HEK293T (cell line): ENCODE measurements at regions not wholly inside any gene's neighbourhood (a gene's known extent, or its start where the extent isn't known, plus 50 kb on each side); places are given as distances from the start of the nearest gene placed in this dataset.
"Not testable (repeated sequence)": the region's sequence is repeated elsewhere in the genome, so short reads cannot be mapped to it uniquely, and the experiment has no call there.

Source experiments
- CTCF ChIA-PET: fragments of 350-600 bp; formaldehyde crosslinking; extraction: SDS; loops from one replicate; lab custom pipeline; 2021; ENCODE audit warnings: antibody characterized with exemption, inconsistent platforms; lab: Yijun Ruan, JAX
- POLR2A ChIA-PET: fragments of 350-600 bp; formaldehyde crosslinking; extraction: SDS; loops from one replicate; lab custom pipeline; 2020; ENCODE audit warnings: antibody characterized with exemption, inconsistent platforms; lab: Yijun Ruan, JAX
- DNase-seq: peaks from one replicate; pipeline ENCODE4 v3.0.0; 2012; ENCODE audit warnings: mixed read lengths; ENCODE audit errors: extremely low spot score
- ARNT ChIP-seq: fragments of 450-650 bp; IDR thresholded peaks from 2 replicates; pipeline ENCODE4 v1.6.1; 2017; ENCODE audit warnings: mild to moderate bottlenecking
- BHLHE40 ChIP-seq: fragments of 450-650 bp; IDR thresholded peaks from 2 replicates; pipeline ENCODE4 v1.6.1; 2016; ENCODE audit warnings: mild to moderate bottlenecking, moderate library complexity, borderline replicate concordance
- CTBP1 ChIP-seq: fragments of 450-650 bp; IDR thresholded peaks from 2 replicates; pipeline ENCODE4 v1.6.1; 2016; ENCODE audit warnings: borderline replicate concordance
- ELF4 ChIP-seq: fragments of 450-650 bp; IDR thresholded peaks from 2 replicates; pipeline ENCODE4 v1.6.1; 2017; ENCODE audit warnings: antibody characterized with exemption
- FOXA1 ChIP-seq: fragments of 450-650 bp; IDR thresholded peaks from 2 replicates; pipeline ENCODE4 v1.6.1; 2016; ENCODE audit warnings: mild to moderate bottlenecking
- FOXK2 ChIP-seq: fragments of 450-650 bp; IDR thresholded peaks from 2 replicates; pipeline ENCODE4 v1.6.1; 2016; ENCODE audit warnings: mild to moderate bottlenecking
- FOXM1 ChIP-seq: fragments of 450-650 bp; IDR thresholded peaks from 2 replicates; pipeline ENCODE4 v1.6.1; 2017; ENCODE audit warnings: mild to moderate bottlenecking, borderline replicate concordance
- HDGF ChIP-seq: fragments of 450-650 bp; IDR thresholded peaks from 2 replicates; pipeline ENCODE4 v1.6.1; 2017; ENCODE audit warnings: antibody characterized with exemption, borderline replicate concordance
- L3MBTL2 ChIP-seq: fragments of 450-650 bp; conservative IDR thresholded peaks from 2 replicates; pipeline ENCODE4 v1.6.1; 2016; ENCODE audit warnings: mild to moderate bottlenecking
- LEF1 ChIP-seq: fragments of 450-650 bp; IDR thresholded peaks from 2 replicates; pipeline ENCODE4 v1.6.1; 2017; ENCODE audit warnings: mild to moderate bottlenecking, borderline replicate concordance
- NFRKB ChIP-seq: fragments of 450-650 bp; IDR thresholded peaks from 2 replicates; pipeline ENCODE4 v1.6.1; 2016; ENCODE audit warnings: mild to moderate bottlenecking, moderate library complexity
- SP1 ChIP-seq: fragments of 450-650 bp; IDR thresholded peaks from 2 replicates; pipeline ENCODE4 v1.6.1; 2017
- SUZ12 ChIP-seq: fragments of 450-650 bp; IDR thresholded peaks from 2 replicates; pipeline ENCODE4 v1.6.1; 2016; ENCODE audit warnings: mild to moderate bottlenecking
- TARDBP ChIP-seq: fragments of 450-650 bp; IDR thresholded peaks from 2 replicates; pipeline ENCODE4 v1.6.1; 2016
- ZNF384 ChIP-seq: fragments of 450-650 bp; IDR thresholded peaks from 2 replicates; pipeline ENCODE4 v1.6.1; 2016
- TF ChIP-seq, protein P1 (sequence below): fragments of 450-650 bp; IDR thresholded peaks from 2 replicates; pipeline ENCODE4 v1.6.1; 2016

DNA sequence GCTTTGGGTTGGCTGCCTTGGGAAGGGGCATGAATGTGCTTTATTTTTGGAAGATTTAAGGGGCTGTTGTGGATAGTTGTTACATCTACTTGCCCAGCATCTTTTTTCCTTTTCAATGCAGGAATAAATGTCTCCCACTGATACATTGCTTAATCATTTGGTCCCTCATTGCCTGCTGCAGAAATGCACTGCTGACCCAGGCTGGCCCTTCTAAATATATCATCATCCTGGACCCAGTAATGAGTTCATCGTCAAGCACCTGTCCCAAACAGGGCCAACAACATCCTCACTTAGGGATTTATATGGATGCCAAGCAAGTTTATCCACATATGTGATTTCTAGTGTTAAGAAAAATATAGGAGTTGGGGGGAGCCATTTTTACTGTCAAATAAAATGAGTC, 67.2 kb downstream of the ASCL1 start:
- no peak for TF ChIP-seq LEF1
- ChIA-PET POLR2A (no interaction called here), CTCF (no interaction called here)
- no peak for DNase-seq

DNA sequence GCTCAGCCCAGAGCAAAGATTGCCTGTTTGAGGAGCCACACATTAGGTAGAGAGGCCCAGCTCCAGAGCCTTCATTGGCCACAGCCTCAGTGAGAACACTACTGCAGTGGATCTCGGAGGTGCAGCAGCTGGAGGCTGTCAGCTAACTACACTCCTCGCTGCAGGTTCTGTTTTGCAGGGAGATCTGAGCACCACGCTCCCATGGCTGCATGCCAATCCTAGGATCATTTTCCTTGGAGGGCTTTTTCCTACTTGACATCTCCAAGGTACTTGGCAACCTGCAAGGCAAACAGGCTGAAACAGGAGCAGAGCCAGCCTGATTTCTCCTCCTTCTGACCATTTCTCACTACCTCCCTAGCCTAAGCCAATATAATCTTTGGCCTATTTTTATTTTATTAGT, 69.2 kb downstream of the ASCL1 start:
- CTCF ChIA-PET, DNase-seq: not testable (repeated sequence)

DNA sequence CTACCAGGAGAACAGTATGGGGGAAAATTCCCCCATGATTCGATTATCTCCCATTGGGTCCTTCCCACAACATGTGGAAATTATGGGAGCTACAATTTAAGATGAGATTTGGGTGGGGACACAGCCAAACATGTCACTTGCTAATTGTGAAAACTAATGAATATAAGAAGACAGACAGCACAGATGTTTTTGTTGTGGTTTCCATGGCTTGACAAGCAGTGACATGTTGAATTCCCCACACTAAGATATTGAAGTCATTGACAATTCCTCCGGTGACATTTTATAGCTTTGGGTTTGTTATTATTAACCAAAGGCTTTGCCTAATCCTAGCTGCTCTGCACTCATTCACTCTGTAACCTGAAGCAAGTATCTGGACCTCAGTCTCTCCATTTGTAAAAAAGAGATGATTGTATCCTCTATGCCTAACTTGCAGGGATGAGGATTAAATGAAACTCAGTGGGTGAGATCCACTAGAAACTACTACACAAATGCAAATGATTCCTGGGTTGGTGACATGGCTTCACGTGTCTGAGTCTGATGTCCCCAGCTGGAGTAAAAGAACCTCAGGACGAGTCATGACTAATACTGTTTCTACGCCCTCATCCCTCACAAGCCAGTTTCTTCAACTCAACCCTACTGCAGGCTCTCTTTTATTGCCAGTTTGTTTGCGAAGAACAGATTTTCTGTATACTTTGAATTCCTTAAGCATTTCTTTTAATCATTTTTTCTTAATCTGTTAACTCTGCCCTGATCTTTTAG, 71.6 kb downstream of the ASCL1 start:
- TF ChIP-seq BHLHE40 (no peak), ARNT (no peak), HDGF (no peak), ELF4 (no peak), NFRKB (no peak), FOXA1 (no peak), CTBP1 (no peak), SUZ12 (no peak), LEF1 (no peak), ZNF384 (no peak), TARDBP (no peak), FOXK2 (no peak), SP1 (no peak), FOXM1 (no peak), L3MBTL2 (no peak)
- TF ChIP-seq, protein P1, sequence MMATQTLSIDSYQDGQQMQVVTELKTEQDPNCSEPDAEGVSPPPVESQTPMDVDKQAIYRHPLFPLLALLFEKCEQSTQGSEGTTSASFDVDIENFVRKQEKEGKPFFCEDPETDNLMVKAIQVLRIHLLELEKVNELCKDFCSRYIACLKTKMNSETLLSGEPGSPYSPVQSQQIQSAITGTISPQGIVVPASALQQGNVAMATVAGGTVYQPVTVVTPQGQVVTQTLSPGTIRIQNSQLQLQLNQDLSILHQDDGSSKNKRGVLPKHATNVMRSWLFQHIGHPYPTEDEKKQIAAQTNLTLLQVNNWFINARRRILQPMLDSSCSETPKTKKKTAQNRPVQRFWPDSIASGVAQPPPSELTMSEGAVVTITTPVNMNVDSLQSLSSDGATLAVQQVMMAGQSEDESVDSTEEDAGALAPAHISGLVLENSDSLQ, result no peak
- ChIA-PET CTCF (no interaction called here), POLR2A (no interaction called here)
- DNase-seq, result no peak

More for the DNA sequence above, 69.2 kb downstream of the ASCL1 start:
- POLR2A ChIA-PET, result not testable (repeated sequence)

DNA sequence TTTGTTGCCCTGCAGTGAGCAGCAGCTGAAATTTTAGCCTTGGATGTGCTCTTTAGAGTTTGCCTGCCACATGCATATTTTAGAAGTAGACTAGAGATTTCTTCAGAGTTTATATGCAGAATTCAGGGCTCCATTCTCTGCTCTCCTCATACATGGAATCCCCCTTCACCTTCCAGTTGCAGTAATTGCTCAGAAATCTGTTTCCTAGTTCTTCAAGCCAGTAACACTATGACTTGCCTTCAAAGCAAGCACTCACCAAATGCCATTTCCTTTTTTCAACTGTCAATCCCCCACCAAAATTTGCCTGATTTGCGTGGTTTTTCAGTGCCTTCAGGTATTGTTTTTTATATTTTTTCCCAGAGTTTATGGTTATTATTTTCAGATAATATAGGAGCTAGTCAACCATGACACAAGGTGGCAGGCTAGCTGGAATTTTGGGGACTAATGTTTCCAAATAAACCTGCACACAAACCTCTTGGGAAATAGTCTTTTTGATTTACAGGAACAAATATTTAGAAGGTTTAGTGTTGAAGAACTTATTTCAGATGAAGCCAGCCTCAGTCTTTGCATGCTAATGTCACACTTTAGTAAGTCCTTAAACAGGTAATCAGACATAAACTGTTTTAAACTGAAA, 79.2 kb downstream of the ASCL1 start:
- CTCF ChIA-PET, result no interaction called here
- TF ChIP-seq CTBP1 (no peak), ZNF384 (no peak), FOXK2 (no peak), FOXM1 (no peak), ELF4 (no peak), BHLHE40 (no peak)
- POLR2A ChIA-PET, result no interaction called here
- no peak for DNase-seq

DNA sequence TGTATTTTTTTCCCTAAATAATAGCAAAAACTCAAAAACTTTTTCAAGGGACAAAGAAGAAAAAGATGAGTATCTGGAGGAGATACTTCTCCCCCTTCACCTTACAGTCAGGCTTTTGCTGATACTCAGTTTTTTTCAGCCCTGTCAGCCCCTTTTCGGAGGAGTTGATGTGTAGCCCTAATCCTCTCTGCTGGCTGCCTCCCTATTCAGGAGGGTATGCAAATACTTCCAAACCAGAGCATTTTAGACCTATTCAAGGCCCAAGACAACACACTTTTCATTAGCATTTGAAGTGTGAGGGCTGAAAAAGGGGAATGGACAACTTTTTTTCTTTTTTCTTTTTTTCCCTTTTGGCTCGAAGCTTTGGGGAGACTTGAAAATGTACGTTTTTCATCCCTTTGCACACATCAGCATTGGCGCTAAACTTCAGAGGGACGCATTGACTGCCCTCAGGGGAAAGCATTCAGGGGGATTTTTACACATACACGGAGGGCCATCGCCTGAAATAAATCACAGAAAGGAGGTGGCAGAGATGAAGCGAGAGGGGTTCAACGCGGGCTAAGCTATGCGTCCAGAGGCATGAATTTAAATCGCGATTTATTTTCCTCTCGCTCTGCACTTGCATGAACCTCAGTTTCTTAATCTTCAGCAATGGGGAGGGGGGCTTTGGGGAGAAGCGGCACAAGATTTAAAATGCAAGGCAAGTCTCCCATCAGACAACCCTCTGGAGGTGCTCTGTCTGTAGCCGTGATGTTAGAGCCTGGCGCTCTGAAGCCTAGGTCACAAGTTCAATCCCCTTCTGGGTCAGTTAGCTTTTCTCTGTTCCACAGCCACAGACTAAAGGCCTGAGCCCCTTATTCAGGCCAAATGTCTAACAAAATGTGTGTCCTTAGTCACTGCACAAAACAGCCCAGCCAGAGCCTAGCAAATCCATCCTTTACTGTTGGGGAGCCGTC, 86.3 kb downstream of the ASCL1 start:
- TF ChIP-seq SUZ12 (no peak), ELF4 (no peak)
- POLR2A ChIA-PET, result no interaction called here
- no peak for DNase-seq
- CTCF ChIA-PET, result no interaction called here

DNA sequence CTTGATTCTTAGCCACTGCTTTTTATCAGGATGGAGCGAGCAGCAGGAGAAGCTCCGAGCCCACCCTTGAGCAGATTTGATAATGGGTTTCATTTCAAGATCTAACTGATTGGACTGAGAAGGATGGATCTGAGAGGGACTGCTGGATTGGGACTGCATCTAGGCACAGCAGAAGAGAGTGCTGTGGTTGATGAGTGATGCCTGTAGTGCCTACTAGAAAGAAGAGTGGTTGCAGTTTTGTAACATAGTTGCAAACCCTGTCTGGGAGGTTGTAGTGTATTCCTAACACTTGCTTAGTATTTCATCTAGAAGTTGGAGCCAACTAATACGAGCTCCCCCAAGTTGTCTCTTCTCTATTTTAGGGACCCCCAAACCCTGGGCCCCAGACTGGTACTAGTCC, 88.7 kb downstream of the ASCL1 start:
- ChIA-PET CTCF (no interaction called here), POLR2A (no interaction called here)
- no peak for DNase-seq
- TF ChIP-seq TARDBP (no peak), CTBP1 (no peak), FOXK2 (no peak), BHLHE40 (no peak), ELF4 (no peak), LEF1 (no peak), ZNF384 (no peak), SP1 (no peak), FOXA1 (no peak), L3MBTL2 (no peak), HDGF (no peak), NFRKB (no peak), ARNT (no peak), FOXM1 (no peak), SUZ12 (no peak)
- TF ChIP-seq, protein P1, result no peak

DNA sequence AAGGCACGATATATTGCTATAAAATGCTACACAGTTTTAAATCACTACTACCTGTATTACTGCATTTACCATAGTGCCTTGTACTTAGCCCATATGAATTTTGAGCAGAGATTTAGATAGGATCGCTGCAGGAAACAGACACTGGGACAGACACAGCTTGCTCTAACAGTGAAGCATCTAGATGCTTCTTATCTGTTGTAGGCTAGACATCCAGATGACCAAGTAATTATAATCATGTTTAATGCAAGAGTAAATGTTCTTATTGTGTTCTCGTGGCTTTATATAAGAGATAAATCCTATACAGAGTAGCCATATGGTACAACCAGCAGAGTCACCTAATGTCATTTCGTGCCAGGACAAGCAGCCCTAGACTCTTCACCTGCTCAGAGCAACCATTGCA, 92.8 kb downstream of the ASCL1 start:
- no peak for TF ChIP-seq BHLHE40
- no peak for TF ChIP-seq FOXA1
- TF ChIP-seq ARNT, result no peak
- no peak for TF ChIP-seq LEF1
- no peak for TF ChIP-seq ZNF384
- TF ChIP-seq SP1, result no peak
- TF ChIP-seq, protein P1, result no peak
- no peak for DNase-seq
- POLR2A ChIA-PET, result no interaction called here

More for the DNA sequence above, 92.8 kb downstream of the ASCL1 start:
- CTCF ChIA-PET, result no interaction called here
